Gastroesophageal sphincter (tissue), 3 donors: ENCODE measurements at regions not wholly inside any gene's neighbourhood (a gene's known extent, or its start where the extent isn't known, plus 50 kb on each side); places are given as distances from the start of the nearest gene placed in this dataset.

ENCODE experiments used
- CTCF ChIP-seq, 4 experiments: fragments of 200-600 bp in 2 of 4; fragments of 450-650 bp in 2 of 4; sonication (generic) in 1 of 4; IDR thresholded peaks; one replicate each; pipeline ENCODE4 v1.5.1; 2017 to 2019; ENCODE audit warnings: antibody characterized with exemption in 4 of 4, mild to moderate bottlenecking in 2 of 4, moderate library complexity in 2 of 4
- EP300 ChIP-seq: sonication (generic); formaldehyde crosslinking; IDR thresholded peaks from one replicate; pipeline ENCODE4 v1.6.1; 2017; ENCODE audit warnings: antibody characterized with exemption, mild to moderate bottlenecking
- POLR2A ChIP-seq, 2 donors: fragments of 450-650 bp; IDR thresholded peaks; one replicate each; pipeline ENCODE4 v1.6.1; 2017; ENCODE audit warnings: antibody characterized with exemption in 2 of 2, mild to moderate bottlenecking in 2 of 2, moderate library complexity in 1 of 2
- POLR2AphosphoS5 ChIP-seq: sonication (generic); formaldehyde crosslinking; IDR thresholded peaks from one replicate; pipeline ENCODE4 v1.6.1; 2017; ENCODE audit warnings: antibody characterized with exemption

DNA sequence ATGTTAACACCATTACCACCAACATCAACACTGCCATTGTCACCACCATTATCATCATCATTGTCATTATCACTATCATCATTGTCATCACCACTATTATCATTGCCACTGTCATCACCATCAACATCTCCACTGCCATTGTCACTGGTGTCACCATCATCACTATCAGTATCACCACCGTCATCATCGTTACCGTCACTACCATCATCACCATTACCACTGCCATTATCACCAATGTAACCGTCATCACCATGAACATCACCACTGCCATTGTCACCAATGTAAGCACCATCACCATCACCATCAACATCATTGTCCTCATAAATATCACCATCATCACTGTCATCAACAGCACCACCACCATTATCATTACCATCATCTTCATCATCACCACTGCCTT, 633.2 kb upstream of the EEF2KMT start:
- TF ChIP-seq POLR2A (IDR thresholded peaks at IDR 0.05): no peak
- no peak for TF ChIP-seq CTCF (IDR thresholded peaks at IDR 0.05)
- TF ChIP-seq POLR2AphosphoS5: no peak
- TF ChIP-seq EP300: no peak
